H1 (cell line): ENCODE measurements at regions not wholly inside any gene's neighbourhood (a gene's known extent, or its start where the extent isn't known, plus 50 kb on each side); places are given as distances from the start of the nearest gene placed in this dataset.

Experiments used
- CTCF ChIA-PET: fragments of 300-600 bp; sonication (Branson Sonifier 250); formaldehyde crosslinking; loops from one replicate; lab custom pipeline; 2021; ENCODE audit not compliant: partially characterized antibody; lab: Charles Lee
- POLR2A ChIA-PET: fragments of 300-600 bp; sonication (Branson Sonifier 250); formaldehyde crosslinking; loops from one replicate; lab custom pipeline; 2021; ENCODE audit warnings: inconsistent platforms; ENCODE audit not compliant: partially characterized antibody; lab: Charles Lee
- DNase-seq, 2 experiments: peaks; one replicate each; pipeline versions ENCODE4 v3.0.0 to v3.0.0-alpha.2; 2010 to 2022; ENCODE audit warnings: low spot score in 2 of 2, low read depth in 1 of 2, mixed read lengths in 1 of 2
- FAIRE-seq: peaks from 2 replicates; lab custom pipeline; 2011; peaks lifted over from hg19 to GRCh38; lab: Jason Lieb, UNC
- H2AFZ ChIP-seq: 2 replicates; pipeline ENCODE4 v1.8.1; 2012; ENCODE audit warnings: low read length, inconsistent platforms
- H2AK5ac ChIP-seq: 2 replicates; pipeline ENCODE4 v1.6.1; 2013; ENCODE audit warnings: low read depth, low read length
- H2BK120ac ChIP-seq: replicated peaks from 2 replicates; pipeline ENCODE3; 2013; ENCODE audit warnings: low read depth, low read length, inconsistent platforms
- H2BK12ac ChIP-seq: 2 replicates; pipeline ENCODE4 v1.6.1; 2013; ENCODE audit warnings: low read depth, low read length
- H2BK15ac ChIP-seq: 2 replicates; pipeline ENCODE4 v1.6.1; 2013; ENCODE audit warnings: low read length
- H2BK20ac ChIP-seq: 2 replicates; pipeline ENCODE4 v1.6.1; 2013; ENCODE audit warnings: low read length
- H2BK5ac ChIP-seq: 2 replicates; pipeline ENCODE4 v1.6.1; 2013; ENCODE audit warnings: low read depth, low read length
- H3K14ac ChIP-seq: 2 replicates; pipeline ENCODE4 v1.6.1; 2013; ENCODE audit warnings: inconsistent platforms; ENCODE audit not compliant: insufficient read length
- H3K18ac ChIP-seq: 2 replicates; pipeline ENCODE4 v1.6.1; 2013; ENCODE audit warnings: low read length; ENCODE audit errors: extremely low read depth
- H3K23ac ChIP-seq: 2 replicates; pipeline ENCODE4 v1.6.1; 2013; ENCODE audit warnings: inconsistent platforms; ENCODE audit not compliant: insufficient read length
- H3K23me2 ChIP-seq: 2 replicates; pipeline ENCODE4 v1.6.1; 2013; ENCODE audit warnings: low read depth, low read length
- H3K27ac ChIP-seq: 2 replicates; pipeline ENCODE4 v1.6.1; 2011; ENCODE audit warnings: low read depth, low read length, inconsistent platforms
- H3K27me3 ChIP-seq, 4 experiments: replicated peaks in 1 of 4; 1 replicate in 1 of 4; 2 replicates in 3 of 4; pipeline versions ENCODE4 v1.6.1 to v1.8.1; 2011 to 2013; ENCODE audit warnings: low read length in 3 of 4, mild to moderate bottlenecking in 3 of 4, inconsistent platforms in 2 of 4, mixed read lengths in 2 of 4, moderate library complexity in 1 of 4; ENCODE audit not compliant: control insufficient read depth in 3 of 4, insufficient read depth in 3 of 4; ENCODE audit errors: extremely low read depth in 1 of 4
- H3K36me3 ChIP-seq, 4 experiments: 2 replicates each; pipeline versions ENCODE4 v1.6.1 to v1.8.1; 2011 to 2013; ENCODE audit warnings: mild to moderate bottlenecking in 4 of 4, low read length in 3 of 4, moderate library complexity in 2 of 4, control low read depth in 1 of 4, inconsistent platforms in 1 of 4; ENCODE audit not compliant: insufficient read depth in 4 of 4, control insufficient read depth in 2 of 4
- H3K4ac ChIP-seq: replicated peaks from 2 replicates; pipeline ENCODE3; 2013; ENCODE audit warnings: low read length, low read depth, mixed read lengths, inconsistent platforms; ENCODE audit not compliant: insufficient read length
- H3K4me1 ChIP-seq, 4 experiments: replicated peaks in 1 of 4; 1 replicate in 1 of 4; 2 replicates in 3 of 4; pipeline versions ENCODE4 v1.6.1 to v1.8.1; 2011 to 2013; ENCODE audit warnings: low read length in 3 of 4, inconsistent platforms in 2 of 4, mixed read lengths in 1 of 4; ENCODE audit not compliant: insufficient read depth in 4 of 4, control insufficient read depth in 3 of 4
- H3K4me2 ChIP-seq, 2 experiments: 2 replicates each; pipeline versions ENCODE4 v1.6.1 to v1.8.1; 2011 to 2013; ENCODE audit warnings: low read depth in 2 of 2, low read length in 2 of 2, control low read depth in 1 of 2, inconsistent platforms in 1 of 2, mild to moderate bottlenecking in 1 of 2; ENCODE audit not compliant: insufficient read depth in 1 of 2
- H3K4me3 ChIP-seq, 4 experiments: fragments of 200-600, 300-600 bp in 1 of 4; sonication (generic), shearing (Covaris generic), sonication (Bioruptor Twin) in 1 of 4; 2 replicates each; pipeline versions ENCODE4 v1.5.1 to v1.8.1; 2011 to 2016; ENCODE audit warnings: low read length in 4 of 4, low read depth in 3 of 4, control low read depth in 2 of 4, inconsistent platforms in 2 of 4, mild to moderate bottlenecking in 2 of 4, mixed read lengths in 1 of 4, moderate library complexity in 1 of 4; ENCODE audit not compliant: insufficient read depth in 2 of 4; ENCODE audit errors: extremely low read depth in 1 of 4
- H3K56ac ChIP-seq: replicated peaks from 2 replicates; pipeline ENCODE3; 2013; ENCODE audit warnings: low read depth, mild to moderate bottlenecking, mixed read lengths, low read length, inconsistent platforms; ENCODE audit not compliant: insufficient read length
- H3K79me1 ChIP-seq: 2 replicates; pipeline ENCODE4 v1.6.1; 2013; ENCODE audit warnings: low read depth, low read length, control low read depth
- H3K79me2 ChIP-seq, 2 experiments: 2 replicates each; pipeline versions ENCODE4 v1.6.1 to v1.8.1; 2012 to 2013; ENCODE audit warnings: low read length in 2 of 2, mild to moderate bottlenecking in 2 of 2, inconsistent platforms in 1 of 2; ENCODE audit not compliant: insufficient read depth in 2 of 2, control insufficient read depth in 1 of 2
- H3K9ac ChIP-seq, 4 experiments: replicated peaks in 1 of 4; 1 replicate in 1 of 4; 2 replicates in 3 of 4; pipeline versions ENCODE4 v1.6.1 to v1.8.1; 2011 to 2013; ENCODE audit warnings: low read depth in 3 of 4, low read length in 3 of 4, control low read depth in 2 of 4, mild to moderate bottlenecking in 2 of 4, moderate library complexity in 2 of 4, inconsistent platforms in 1 of 4; ENCODE audit errors: extremely low read depth in 1 of 4
- H3K9me3 ChIP-seq, 2 experiments: 2 replicates each; pipeline versions ENCODE4 v1.6.1 to v1.8.1; 2012 to 2013; ENCODE audit warnings: mild to moderate bottlenecking in 2 of 2, moderate library complexity in 2 of 2, control low read depth in 1 of 2, inconsistent platforms in 1 of 2, low read depth in 1 of 2, low read length in 1 of 2, mixed read lengths in 1 of 2; ENCODE audit not compliant: insufficient read depth in 2 of 2
- H4K20me1 ChIP-seq, 2 experiments: replicated peaks in 1 of 2; 2 replicates each; pipeline versions ENCODE3 to v1.8.1; 2011 to 2013; ENCODE audit warnings: inconsistent platforms in 2 of 2, low read length in 2 of 2, mild to moderate bottlenecking in 1 of 2; ENCODE audit not compliant: insufficient read depth in 2 of 2, control insufficient read depth in 1 of 2
- H4K5ac ChIP-seq: 2 replicates; pipeline ENCODE4 v1.6.1; 2013; ENCODE audit warnings: low read length, low read depth, mixed read lengths, inconsistent platforms; ENCODE audit not compliant: insufficient read length
- H4K8ac ChIP-seq: 2 replicates; pipeline ENCODE4 v1.8.0; 2013; ENCODE audit warnings: mild to moderate bottlenecking, moderate library complexity, low read length, inconsistent platforms; ENCODE audit not compliant: insufficient read depth; ENCODE audit errors: extremely low read depth
- H4K91ac ChIP-seq: replicated peaks from 2 replicates; pipeline ENCODE3; 2013; ENCODE audit warnings: low read length, mixed read lengths, inconsistent platforms; ENCODE audit not compliant: insufficient read length
- ASH2L ChIP-seq: fragments of 200-600, 300-600 bp; sonication (generic); IDR thresholded peaks from one replicate; pipeline ENCODE4 v1.7.1; 2017; ENCODE audit warnings: low read length
- BACH1 ChIP-seq: IDR thresholded peaks from 2 replicates; pipeline ENCODE4 v1.6.1; 2012; ENCODE audit warnings: low read length, improper control_type of control experiment
- CBX8 ChIP-seq: fragments of 300-800, 300-1000 bp; sonication (generic); IDR thresholded peaks from 2 replicates; pipeline ENCODE4 v1.7.1; 2016; ENCODE audit warnings: low read depth, low read length, borderline replicate concordance
- CEBPB ChIP-seq: IDR thresholded peaks from 2 replicates; pipeline ENCODE4 v1.6.1; 2012; ENCODE audit warnings: low read depth, low read length
- CREB1 ChIP-seq: IDR thresholded peaks from 2 replicates; pipeline ENCODE4 v1.6.1; 2012; ENCODE audit warnings: inconsistent platforms
- EGR1 ChIP-seq: IDR thresholded peaks from 2 replicates; pipeline ENCODE4 v1.6.1; 2011; ENCODE audit warnings: low read depth, low read length, borderline replicate concordance
- GTF2F1 ChIP-seq: IDR thresholded peaks from 2 replicates; pipeline ENCODE4 v1.6.1; 2012; ENCODE audit warnings: low read depth, low read length, improper control_type of control experiment, borderline replicate concordance
- POLR2A ChIP-seq, 2 experiments: IDR thresholded peaks; 1 replicate in 1 of 2; 2 replicates in 1 of 2; pipeline ENCODE4 v1.6.1; 2011; ENCODE audit warnings: low read depth in 2 of 2, low read length in 2 of 2, mild to moderate bottlenecking in 2 of 2; ENCODE audit errors: control extremely low read depth in 1 of 2
- TBP ChIP-seq: IDR thresholded peaks from 2 replicates; pipeline ENCODE4 v1.6.1; 2011; ENCODE audit warnings: low read depth, low read length, improper control_type of control experiment
- whole genome bisulfite sequencing, 2 experiments: shearing (Covaris generic) in 1 of 2; methylation state at CpG; one replicate each; pipeline versions ENCODE4 v1.1.6 to v1.1.7; 2013 to 2015; ENCODE audit warnings: low lambda C conversion rate in 2 of 2, mixed read lengths in 2 of 2, inconsistent platforms in 1 of 2, low coverage in 1 of 2, missing lambda C conversion rate in 1 of 2; ENCODE audit not compliant: insufficient replicate concordance in 2 of 2, insufficient coverage in 1 of 2, insufficient read length in 1 of 2; ENCODE audit errors: extremely low coverage in 1 of 2, missing lambda C conversion rate in 1 of 2; 5-methylcytosine and 5-hydroxymethylcytosine counted together
- TF ChIP-seq, protein P1 (sequence below): IDR thresholded peaks from 2 replicates; pipeline ENCODE4 v1.6.1; 2012; ENCODE audit warnings: inconsistent platforms

DNA sequence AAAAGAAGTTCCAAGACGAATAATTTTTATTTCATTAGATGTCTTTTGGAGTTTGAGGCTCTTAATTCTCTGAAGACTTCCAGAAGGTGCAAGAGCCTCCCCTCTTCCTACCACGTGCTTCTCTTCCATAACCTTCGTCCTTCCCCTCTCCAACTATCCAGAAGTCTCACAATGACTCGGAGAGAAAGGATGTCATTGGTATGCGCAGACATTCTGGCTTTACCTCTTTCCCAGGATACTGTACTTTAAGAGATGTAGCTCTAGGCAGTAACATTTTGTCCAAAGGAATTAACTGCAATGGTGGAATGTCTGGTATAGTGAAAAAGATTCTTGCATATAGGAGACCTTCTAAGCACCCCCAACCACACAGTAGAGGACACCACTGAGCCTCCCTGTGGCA is 249.0 kb upstream of the OSR1 start:
- H2BK20ac ChIP-seq: no peak overlapping the region
- no peak overlapping the region for H3K4me3 ChIP-seq
- H3K36me3 ChIP-seq: no peaks in the 10 kb centered on the region
- no peaks in the 10 kb centered on the region for H4K20me1 ChIP-seq
- no peak overlapping the region for H4K8ac ChIP-seq
- FAIRE-seq: no peak
- no peak overlapping the region for H2BK15ac ChIP-seq
- H2BK120ac ChIP-seq: no peak overlapping the region
- H3K79me1 ChIP-seq: no peaks in the 10 kb centered on the region
- no peak overlapping the region for H3K56ac ChIP-seq
- no peak overlapping the region for H2BK5ac ChIP-seq
- 87% methylated on average over 5 of the region's 5 CpGs; no CpG with 5 or more reads in 1 of the 2 experiments for WGBS, 2 experiments
- no peaks in the 10 kb centered on the region for H3K9me3 ChIP-seq
- H2AFZ ChIP-seq: no peak overlapping the region
- H3K23ac ChIP-seq: no peak overlapping the region
- no peaks in the 10 kb centered on the region for H3K27me3 ChIP-seq
- H3K79me2 ChIP-seq: no peaks in the 10 kb centered on the region
- H4K91ac ChIP-seq: no peak overlapping the region
- H3K18ac ChIP-seq: no peak overlapping the region
- no peak overlapping the region for H2BK12ac ChIP-seq
- H3K4me1 ChIP-seq: no peaks in the 10 kb centered on the region
- POLR2A ChIA-PET: no interaction called here
- H3K4me2 ChIP-seq: no peak overlapping the region
- CTCF ChIA-PET: interaction anchor here (2.4 kb wide), 1 partner anchor 9 kb away, joined by 12 read pairs; no protein-coding TSS in a partner anchor
- DNase-seq: no peak
- H4K5ac ChIP-seq: no peak overlapping the region
- no peaks in the 10 kb centered on the region; the same call in 1 of the 2 replicates for H3K23me2 ChIP-seq
- no peak overlapping the region for H2AK5ac ChIP-seq
- H3K4ac ChIP-seq: no peak overlapping the region
- H3K9ac ChIP-seq: no peak overlapping the region
- H3K14ac ChIP-seq: no peak overlapping the region
- no peak overlapping the region for H3K27ac ChIP-seq
- TF ChIP-seq BACH1 (no peak), ASH2L (no peak), GTF2F1 (no peak), POLR2A (IDR thresholded peaks at IDR 0.05; ENCODE audit: control extremely low read depth in 1 of 2, low read depth in 2 of 2, low read length in 2 of 2) (no peak), TBP (no peak), CREB1 (no peak), EGR1 (no peak), CEBPB (no peak), CBX8 (no peak)
- TF ChIP-seq, protein P1, sequence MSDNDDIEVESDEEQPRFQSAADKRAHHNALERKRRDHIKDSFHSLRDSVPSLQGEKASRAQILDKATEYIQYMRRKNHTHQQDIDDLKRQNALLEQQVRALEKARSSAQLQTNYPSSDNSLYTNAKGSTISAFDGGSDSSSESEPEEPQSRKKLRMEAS: no peak
